Endothelial cell (in vitro differentiated cells): ENCODE measurements at regions not wholly inside any gene's neighbourhood (a gene's known extent, or its start where the extent isn't known, plus 50 kb on each side); places are given as distances from the start of the nearest gene placed in this dataset.

ENCODE experiments used
- DNase-seq: peaks from one replicate; pipeline ENCODE4 v3.0.0; 2021; ENCODE audit warnings: low spot score
- H3K27ac Mint-ChIP-seq: one replicate; pipeline ENCODE4 v1.8.0; 2021; ENCODE audit warnings: mixed read lengths, inconsistent platforms; ENCODE audit not compliant: unreplicated experiment
- H3K27me3 Mint-ChIP-seq: one replicate; pipeline ENCODE4 v1.8.0; 2021; ENCODE audit warnings: mild to moderate bottlenecking, moderate library complexity, mixed read lengths, inconsistent platforms; ENCODE audit not compliant: unreplicated experiment
- H3K36me3 Mint-ChIP-seq: one replicate; pipeline ENCODE4 v1.8.0; 2021; ENCODE audit warnings: mild to moderate bottlenecking, low read depth, mixed read lengths, inconsistent platforms; ENCODE audit not compliant: unreplicated experiment
- H3K4me1 Mint-ChIP-seq: one replicate; pipeline ENCODE4 v1.8.0; 2021; ENCODE audit warnings: mild to moderate bottlenecking, mixed read lengths, inconsistent platforms; ENCODE audit not compliant: unreplicated experiment
- H3K4me3 Mint-ChIP-seq: one replicate; pipeline ENCODE4 v1.8.0; 2021; ENCODE audit warnings: mild to moderate bottlenecking, mixed read lengths, inconsistent platforms; ENCODE audit not compliant: unreplicated experiment
- H3K9me3 Mint-ChIP-seq: one replicate; pipeline ENCODE4 v1.8.0; 2021; ENCODE audit warnings: mixed read lengths, inconsistent platforms; ENCODE audit not compliant: unreplicated experiment
- TF ChIP-seq, protein P1 (sequence below): fragments of 200-600 bp; sonication (generic); IDR thresholded peaks from one replicate; pipeline ENCODE4 v1.5.0; 2021; ENCODE audit warnings: antibody characterized with exemption; ENCODE audit not compliant: unreplicated experiment

DNA sequence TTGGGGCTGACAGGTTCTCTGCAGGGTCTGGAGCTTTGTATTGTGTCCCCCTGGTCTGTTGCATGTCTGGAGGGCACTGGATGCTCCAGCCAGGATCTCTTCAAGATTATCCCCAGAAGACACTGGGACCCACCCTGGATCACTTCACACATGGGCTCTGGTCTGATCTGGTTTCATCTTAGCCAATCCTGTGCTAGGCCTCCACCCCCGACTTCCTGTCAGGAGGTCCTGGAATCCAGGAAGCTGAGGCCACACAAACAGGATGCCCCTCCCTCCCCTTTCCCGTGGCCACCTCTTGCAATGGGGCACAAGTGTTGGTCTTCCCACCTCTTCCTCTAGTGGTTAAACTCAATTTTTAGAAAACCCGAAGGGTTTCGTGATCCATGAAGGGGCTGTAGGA, 242.6 kb upstream of the MVB12B start:
- Mint-ChIP-seq H3K27me3 (peaks cover 3% of the 10 kb centered on the region), H3K36me3 (no peaks in the 10 kb centered on the region), H3K27ac (no peak overlapping the region), H3K4me3 (no peak overlapping the region), H3K4me1 (peaks cover 5% of the 10 kb centered on the region), H3K9me3 (no peaks in the 10 kb centered on the region)
- DNase-seq: no peak
- TF ChIP-seq, protein P1, sequence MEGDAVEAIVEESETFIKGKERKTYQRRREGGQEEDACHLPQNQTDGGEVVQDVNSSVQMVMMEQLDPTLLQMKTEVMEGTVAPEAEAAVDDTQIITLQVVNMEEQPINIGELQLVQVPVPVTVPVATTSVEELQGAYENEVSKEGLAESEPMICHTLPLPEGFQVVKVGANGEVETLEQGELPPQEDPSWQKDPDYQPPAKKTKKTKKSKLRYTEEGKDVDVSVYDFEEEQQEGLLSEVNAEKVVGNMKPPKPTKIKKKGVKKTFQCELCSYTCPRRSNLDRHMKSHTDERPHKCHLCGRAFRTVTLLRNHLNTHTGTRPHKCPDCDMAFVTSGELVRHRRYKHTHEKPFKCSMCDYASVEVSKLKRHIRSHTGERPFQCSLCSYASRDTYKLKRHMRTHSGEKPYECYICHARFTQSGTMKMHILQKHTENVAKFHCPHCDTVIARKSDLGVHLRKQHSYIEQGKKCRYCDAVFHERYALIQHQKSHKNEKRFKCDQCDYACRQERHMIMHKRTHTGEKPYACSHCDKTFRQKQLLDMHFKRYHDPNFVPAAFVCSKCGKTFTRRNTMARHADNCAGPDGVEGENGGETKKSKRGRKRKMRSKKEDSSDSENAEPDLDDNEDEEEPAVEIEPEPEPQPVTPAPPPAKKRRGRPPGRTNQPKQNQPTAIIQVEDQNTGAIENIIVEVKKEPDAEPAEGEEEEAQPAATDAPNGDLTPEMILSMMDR: no peak

DNA sequence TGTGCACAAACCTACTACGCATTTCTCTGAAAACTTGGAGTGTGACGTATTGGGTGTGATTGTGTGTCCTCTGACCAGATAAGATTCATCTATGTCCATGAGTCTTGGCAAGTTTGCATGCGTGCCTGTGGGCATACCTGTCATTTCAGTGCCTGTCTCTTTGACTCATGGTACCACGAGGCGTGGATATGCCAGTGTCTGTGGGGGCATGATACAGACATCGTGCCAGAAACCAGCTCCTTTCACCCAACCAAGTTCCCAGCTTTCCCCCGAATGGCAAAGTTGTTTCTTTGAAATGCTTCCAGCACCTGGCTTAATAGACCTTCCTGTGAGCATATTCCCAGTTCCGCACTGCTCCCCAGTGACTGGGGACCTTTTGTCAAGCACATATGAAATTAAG, 241.9 kb upstream of the MVB12B start:
- Mint-ChIP-seq H3K27me3 (peaks cover 3% of the 10 kb centered on the region), H3K36me3 (no peaks in the 10 kb centered on the region), H3K4me1 (peaks cover 5% of the 10 kb centered on the region), H3K9me3 (no peaks in the 10 kb centered on the region), H3K4me3 (peak overlapping the region; percentile 54), H3K27ac (no peak overlapping the region)
- no peak for DNase-seq
- TF ChIP-seq, protein P1: no peak

DNA sequence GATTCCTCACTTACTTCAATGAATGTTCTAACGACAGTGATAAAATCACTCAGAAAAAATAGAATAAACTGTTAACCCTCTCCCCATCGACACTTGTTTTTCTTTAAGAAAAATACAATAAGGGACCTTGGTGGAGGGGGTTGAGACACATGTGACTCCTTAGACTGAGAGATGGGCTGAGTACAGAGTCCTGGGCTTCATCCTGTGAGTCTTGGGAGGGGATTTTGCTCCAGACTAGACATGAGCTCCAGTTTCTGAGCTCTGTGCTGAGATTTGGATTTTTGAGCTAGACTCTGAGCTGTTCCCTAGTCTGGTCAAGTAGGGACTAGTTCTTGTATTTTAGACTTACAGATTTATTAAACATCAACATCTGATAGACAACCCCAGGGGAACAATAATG, 241.5 kb upstream of the MVB12B start:
- Mint-ChIP-seq H3K27ac (no peak overlapping the region), H3K27me3 (peaks cover 3% of the 10 kb centered on the region), H3K36me3 (no peaks in the 10 kb centered on the region), H3K9me3 (no peaks in the 10 kb centered on the region), H3K4me3 (no peak overlapping the region), H3K4me1 (peaks cover 5% of the 10 kb centered on the region)
- DNase-seq: no peak
- TF ChIP-seq, protein P1: no peak

DNA sequence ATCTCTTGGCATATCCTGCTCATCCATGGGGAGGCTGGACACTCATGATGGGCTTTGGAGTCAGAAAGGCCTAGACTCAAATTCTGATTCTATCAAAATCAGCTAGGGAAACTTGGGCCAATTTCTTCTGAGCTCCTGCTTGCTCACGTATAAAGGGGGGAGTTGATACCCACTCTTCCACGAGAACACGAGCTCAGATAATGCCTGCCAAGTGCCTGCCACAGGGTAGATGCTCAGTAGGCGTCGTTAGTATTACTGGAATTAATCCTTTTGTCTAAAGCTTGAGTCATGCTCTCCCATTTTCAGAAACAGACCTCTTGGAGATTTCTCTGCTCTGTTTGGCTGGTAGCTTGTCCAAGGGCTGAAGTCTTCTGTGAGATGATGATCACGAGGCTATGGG, 238.3 kb upstream of the MVB12B start:
- TF ChIP-seq, protein P1: no peak
- Mint-ChIP-seq H3K4me3 (no peak overlapping the region), H3K27ac (no peak overlapping the region), H3K27me3 (peaks cover 5% of the 10 kb centered on the region), H3K9me3 (no peaks in the 10 kb centered on the region), H3K36me3 (no peaks in the 10 kb centered on the region), H3K4me1 (peaks cover 5% of the 10 kb centered on the region)
- DNase-seq: no peak

DNA sequence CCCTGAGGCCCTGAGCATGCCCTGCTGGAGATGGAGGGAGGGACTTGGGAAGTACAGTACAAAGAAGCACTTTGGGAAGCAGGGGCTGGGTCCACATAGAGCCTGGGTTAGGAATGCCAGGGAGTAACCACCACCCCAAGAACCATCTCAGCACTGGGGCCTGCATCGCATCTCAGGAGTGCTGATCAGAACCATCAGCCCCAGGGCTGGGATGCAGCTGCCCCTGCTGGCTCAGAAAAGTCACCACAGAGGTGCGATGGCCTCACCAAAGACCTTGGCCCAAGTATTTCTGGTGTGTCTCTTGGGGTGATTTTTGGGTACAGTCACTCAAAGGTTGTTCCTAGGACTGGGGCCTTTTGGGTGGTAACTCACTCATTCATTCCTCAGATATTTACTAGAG, 236.8 kb upstream of the MVB12B start:
- Mint-ChIP-seq H3K9me3 (no peaks in the 10 kb centered on the region), H3K27me3 (peaks cover 5% of the 10 kb centered on the region), H3K4me1 (no peaks in the 10 kb centered on the region), H3K4me3 (no peak overlapping the region), H3K36me3 (no peaks in the 10 kb centered on the region), H3K27ac (no peak overlapping the region)
- TF ChIP-seq, protein P1: no peak
- no peak for DNase-seq
